HEK293 (cell line): ENCODE measurements at regions not wholly inside any gene's neighbourhood (a gene's known extent, or its start where the extent isn't known, plus 50 kb on each side); places are given as distances from the start of the nearest gene placed in this dataset.
"Not testable (repeated sequence)": the region's sequence is repeated elsewhere in the genome, so short reads cannot be mapped to it uniquely, and the experiment has no call there.

Source experiments
- CTCF ChIP-seq: fragments of 450-650 bp; formaldehyde crosslinking; IDR thresholded peaks from 2 replicates; pipeline ENCODE4 v1.5.1; 2016; ENCODE audit warnings: missing biosample characterization, missing genetic modification characterization
- RBAK ChIP-seq: fragments of 450-650 bp; formaldehyde crosslinking; IDR thresholded peaks from 2 replicates; pipeline ENCODE4 v1.5.1; 2016; ENCODE audit warnings: missing biosample characterization, missing genetic modification characterization
- ZNF341 ChIP-seq: fragments of 450-650 bp; formaldehyde crosslinking; IDR thresholded peaks from 2 replicates; pipeline ENCODE4; 2016; ENCODE audit warnings: low read depth, missing biosample characterization, missing genetic modification characterization
- ZNF600 ChIP-seq: fragments of 450-650 bp; formaldehyde crosslinking; IDR thresholded peaks from 2 replicates; pipeline ENCODE4 v1.5.1; 2016; ENCODE audit warnings: missing biosample characterization, missing genetic modification characterization

- not testable (repeated sequence) for TF ChIP-seq CTCF; ZNF600 (tag by site-specific recombination); ZNF341 (tag by site-specific recombination); RBAK (tag by site-specific recombination)
These were observed 1197.2 kb downstream of the RPIA start for GRCh38 chr2:89888693-89889092.
